PC-3 (cell line): ENCODE measurements at regions not wholly inside any gene's neighbourhood (a gene's known extent, or its start where the extent isn't known, plus 50 kb on each side); places are given as distances from the start of the nearest gene placed in this dataset.
"Not testable (repeated sequence)": the region's sequence is repeated elsewhere in the genome, so short reads cannot be mapped to it uniquely, and the experiment has no call there.

Experiments used
- ATAC-seq: fragments of 200-7000 bp; cut with Tn5 transposase; 2 replicates; pipeline ENCODE4 v1.9.1; 2020; ENCODE audit warnings: mild to moderate bottlenecking, moderate library complexity
- BruUV-seq: library from RNA; stranded (reverse); fragments of 400-500 nt; replicated peaks from 2 replicates; lab custom pipeline; 2021; lab: Mats Ljungman, UMichigan
- CTCF ChIA-PET: fragments of 300-600 bp; sonication (Branson Sonifier 250); formaldehyde crosslinking; loops from one replicate; lab custom pipeline; 2022; ENCODE audit warnings: antibody characterized with exemption; lab: Charles Lee
- POLR2A ChIA-PET: fragments of 300-600 bp; sonication (Branson Sonifier 250); formaldehyde crosslinking; loops from one replicate; lab custom pipeline; 2022; ENCODE audit warnings: antibody characterized with exemption; ENCODE audit not compliant: unreplicated experiment; lab: Charles Lee
- DNase-seq: peaks from one replicate; pipeline ENCODE4 v3.0.0-alpha.2; 2015
- H2AFZ ChIP-seq: fragments of 300-600 bp; sonication (generic); 2 replicates; pipeline ENCODE4 v1.6.0; 2016; ENCODE audit warnings: antibody characterized with exemption, low read length
- H3F3A ChIP-seq: fragments of 300-600 bp; sonication (generic); one replicate; pipeline ENCODE4 v1.6.0; 2017; ENCODE audit warnings: antibody characterized with exemption, low read length, control low read depth, mild to moderate bottlenecking; ENCODE audit not compliant: unreplicated experiment
- H3K27ac ChIP-seq: fragments of 300-600 bp; sonication (generic); 2 replicates; pipeline ENCODE4 v1.5.1; 2016; ENCODE audit warnings: mild to moderate bottlenecking, low read length
- H3K27me3 ChIP-seq: fragments of 300-600 bp; sonication (generic); 2 replicates; pipeline ENCODE4 v1.6.1; 2016; ENCODE audit warnings: low read length, mixed read lengths
- H3K36me3 ChIP-seq: fragments of 300-600 bp; sonication (generic); 2 replicates; pipeline ENCODE4 v1.6.1; 2016; ENCODE audit warnings: low read depth, mixed run types, low read length, mixed read lengths
- H3K4me1 ChIP-seq: fragments of 300-600 bp; sonication (generic); 2 replicates; pipeline ENCODE4 v1.5.1; 2016; ENCODE audit warnings: low read length; ENCODE audit not compliant: insufficient read depth
- H3K4me2 ChIP-seq: fragments of 300-600 bp; sonication (generic); 2 replicates; pipeline ENCODE4 v1.6.0; 2016; ENCODE audit warnings: low read length
- H3K4me3 ChIP-seq: fragments of 300-600 bp; sonication (generic); 2 replicates; pipeline ENCODE4 v1.5.1; 2016; ENCODE audit warnings: mild to moderate bottlenecking, low read length, mixed read lengths
- H3K79me2 ChIP-seq: fragments of 300-600 bp; sonication (generic); 2 replicates; pipeline ENCODE4 v1.6.1; 2017; ENCODE audit warnings: low read length, mixed read lengths
- H3K9ac ChIP-seq: fragments of 300-600 bp; sonication (generic); 2 replicates; pipeline ENCODE4 v1.6.0; 2016; ENCODE audit warnings: mild to moderate bottlenecking, low read length
- H3K9me2 ChIP-seq: fragments of 300-600 bp; sonication (generic); replicated peaks from 2 replicates; pipeline ENCODE4 v1.6.1; 2016; ENCODE audit warnings: mixed run types, low read length, mixed read lengths
- H3K9me3 ChIP-seq: fragments of 300-600 bp; sonication (generic); 2 replicates; pipeline ENCODE4 v1.6.1; 2016; ENCODE audit warnings: low read length, mixed read lengths
- H4K20me1 ChIP-seq: fragments of 300-600 bp; sonication (generic); 2 replicates; pipeline ENCODE4 v1.6.1; 2016; ENCODE audit warnings: low read length, mixed read lengths
- CTCF ChIP-seq: fragments of 300-600 bp; sonication (generic); conservative IDR thresholded peaks from 2 replicates; pipeline ENCODE4 v1.5.1; 2017; ENCODE audit warnings: antibody characterized with exemption, low read depth, mild to moderate bottlenecking, low read length
- EZH2 ChIP-seq: fragments of 300-600 bp; sonication (generic); IDR thresholded peaks from one replicate; pipeline ENCODE4 v1.6.1; 2017; ENCODE audit warnings: antibody characterized with exemption, mild to moderate bottlenecking, low read length; ENCODE audit not compliant: unreplicated experiment
- EZH2phosphoT487 ChIP-seq: fragments of 300-600 bp; sonication (generic); IDR thresholded peaks from 2 replicates; pipeline ENCODE4 v1.6.1; 2018; ENCODE audit warnings: mild to moderate bottlenecking, antibody characterized with exemption, low read length, borderline replicate concordance
- intact Hi-C: fragments of 100-400 bp; cut with micrococcal nuclease; formaldehyde crosslinking; loops from 2 replicates; pipeline ENCODE4 v1.9.0; 2023

- Histone ChIP-seq H3K4me2 (no peak overlapping the region), H3K9ac (no peak overlapping the region), H3K36me3 (no peaks in the 10 kb centered on the region), H3K4me3 (no peak overlapping the region), H3K4me1 (no peaks in the 10 kb centered on the region), H2AFZ (no peak overlapping the region), H3K27ac (no peak overlapping the region), H3F3A (no peaks in the 10 kb centered on the region), H3K9me2 (no peaks in the 10 kb centered on the region), H3K27me3 (no peaks in the 10 kb centered on the region), H3K79me2 (no peaks in the 10 kb centered on the region), H4K20me1 (no peaks in the 10 kb centered on the region), H3K9me3 (no peaks in the 10 kb centered on the region)
- intact Hi-C loops, result no loop called here
- ChIA-PET CTCF (no interaction called here), POLR2A (no interaction called here)
- no peak for TF ChIP-seq EZH2
- no peak for TF ChIP-seq EZH2phosphoT487
- TF ChIP-seq CTCF, result no peak
- BruUV-seq, result no TSS peak
- ATAC-seq (no peak), DNase-seq (no peak)
Observed at GRCh38 chr3:61483997-61484396, 77.4 kb upstream of the PTPRG start.

- no peak overlapping the region for H3K27ac ChIP-seq
- H2AFZ ChIP-seq, result no peak overlapping the region
- TF ChIP-seq EZH2 (no peak), CTCF (no peak)
- H3K4me1 ChIP-seq, result no peaks in the 10 kb centered on the region
- intact Hi-C loops, result no loop called here
- no TSS peak for BruUV-seq
- no peaks in the 10 kb centered on the region for H3K9me2 ChIP-seq
- DNase-seq, result no peak
- no peak for ATAC-seq
- ChIA-PET POLR2A (no interaction called here), CTCF (no interaction called here)
- H4K20me1 ChIP-seq, result no peaks in the 10 kb centered on the region
- H3F3A ChIP-seq, result no peaks in the 10 kb centered on the region
- H3K9me3 ChIP-seq, result peaks cover 3% of the 10 kb centered on the region; the same call in 1 of the 2 replicates
- no peak overlapping the region for H3K4me3 ChIP-seq
- no peak overlapping the region for H3K4me2 ChIP-seq
- H3K27me3 ChIP-seq, result no peaks in the 10 kb centered on the region
- no peaks in the 10 kb centered on the region for H3K36me3 ChIP-seq
- no peaks in the 10 kb centered on the region for H3K79me2 ChIP-seq
- no peak overlapping the region for H3K9ac ChIP-seq
Observed at GRCh38 chr3:61493339-61493738, 68.0 kb upstream of the PTPRG start.

DNA sequence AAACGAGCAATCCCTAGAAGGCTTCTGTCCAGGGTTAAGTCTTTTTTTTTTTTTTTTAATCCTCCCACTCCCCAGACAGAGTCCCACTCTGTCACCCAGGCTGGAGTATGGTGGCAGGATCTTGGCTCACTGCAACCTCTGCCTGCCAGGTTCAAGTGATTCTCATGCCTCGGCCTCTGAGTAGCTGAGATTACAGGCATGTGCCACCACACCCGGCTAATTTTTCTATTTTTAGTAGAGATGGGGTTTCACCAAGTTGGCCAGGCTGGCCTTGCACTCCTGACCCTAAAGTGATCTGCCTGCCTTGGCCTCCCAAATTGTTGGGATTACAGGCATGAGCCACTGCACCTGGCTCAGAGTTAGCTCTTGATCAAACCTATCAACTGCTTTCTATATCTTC lies 67.1 kb upstream of the PTPRG start:
- H3K9me2 ChIP-seq, H4K20me1 ChIP-seq, CTCF ChIA-PET, DNase-seq, POLR2A ChIA-PET, BruUV-seq, H3K27ac ChIP-seq, H3K27me3 ChIP-seq, H3K79me2 ChIP-seq, H3K9me3 ChIP-seq, intact Hi-C loops, H3K4me3 ChIP-seq, H3K9ac ChIP-seq, ATAC-seq, H3F3A ChIP-seq, H2AFZ ChIP-seq, H3K4me2 ChIP-seq, H3K4me1 ChIP-seq, H3K36me3 ChIP-seq: not testable (repeated sequence)
